SU-DHL-6 (cell line): ENCODE measurements at regions not wholly inside any gene's neighbourhood (a gene's known extent, or its start where the extent isn't known, plus 50 kb on each side); places are given as distances from the start of the nearest gene placed in this dataset.

Source experiments
- CTCF ChIP-seq: fragments of 200-600 bp; sonication (generic); IDR thresholded peaks from one replicate; pipeline ENCODE4 v1.5.1; 2017; ENCODE audit warnings: antibody characterized with exemption, mild to moderate bottlenecking, low read length, moderate library complexity; ENCODE audit not compliant: insufficient read depth, poor library complexity, severe bottlenecking
- EZH2phosphoT487 ChIP-seq: fragments of 200-600 bp; sonication (generic), shearing (Covaris generic); conservative IDR thresholded peaks from 2 replicates; pipeline ENCODE4 v1.6.1; 2018; ENCODE audit warnings: mild to moderate bottlenecking, antibody characterized with exemption, low read length, moderate library complexity, mixed read lengths

- TF ChIP-seq CTCF: no peak
- no peak for TF ChIP-seq EZH2phosphoT487
These were observed 650.3 kb upstream of the KLF4 start for GRCh38 chr9:108139900-108140299.
